GM12892 (cell line): ENCODE measurements at regions not wholly inside any gene's neighbourhood (a gene's known extent, or its start where the extent isn't known, plus 50 kb on each side); places are given as distances from the start of the nearest gene placed in this dataset.

Experiments used
- DNase-seq: peaks from one replicate; pipeline ENCODE4 v3.0.0; 2011; ENCODE audit not compliant: insufficient read length
- FAIRE-seq: peaks from 2 replicates; lab custom pipeline; 2011; peaks lifted over from hg19 to GRCh38; lab: Jason Lieb, UNC
- POLR2A ChIP-seq: IDR thresholded peaks from 2 replicates; pipeline ENCODE4 v1.6.1; 2011; ENCODE audit warnings: low read depth, low read length, control low read depth
- POLR2AphosphoS5 ChIP-seq: IDR thresholded peaks from 2 replicates; pipeline ENCODE4 v1.6.1; 2011; ENCODE audit warnings: low read depth, low read length, control low read depth
- TAF1 ChIP-seq: IDR thresholded peaks from 2 replicates; pipeline ENCODE4 v1.6.1; 2011; ENCODE audit warnings: low read depth, mild to moderate bottlenecking, control low read depth, low read length, borderline replicate concordance

DNA sequence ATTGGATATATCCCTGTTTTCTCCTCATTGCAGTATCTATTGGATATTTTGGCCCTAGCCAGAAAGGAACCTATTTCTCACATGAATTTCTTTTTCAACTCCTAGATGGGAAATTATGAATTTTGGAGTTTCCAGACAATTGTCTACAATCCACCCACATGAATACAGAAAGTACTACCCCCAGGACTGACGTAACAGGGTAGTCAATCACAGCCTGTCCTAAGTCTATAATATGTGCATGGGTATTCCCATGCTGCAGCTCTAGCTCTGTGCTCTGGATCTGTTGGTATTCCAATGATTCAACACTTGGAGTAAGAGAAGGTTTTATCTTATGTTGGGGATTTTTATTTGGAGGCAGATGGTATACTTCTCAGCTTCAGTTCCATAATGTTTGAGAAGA is 393.1 kb upstream of the ARRDC4 start:
- DNase-seq = no peak
- TF ChIP-seq POLR2A = no peak
- TF ChIP-seq POLR2AphosphoS5 = no peak
- TF ChIP-seq TAF1 = no peak
- FAIRE-seq = no peak

DNA sequence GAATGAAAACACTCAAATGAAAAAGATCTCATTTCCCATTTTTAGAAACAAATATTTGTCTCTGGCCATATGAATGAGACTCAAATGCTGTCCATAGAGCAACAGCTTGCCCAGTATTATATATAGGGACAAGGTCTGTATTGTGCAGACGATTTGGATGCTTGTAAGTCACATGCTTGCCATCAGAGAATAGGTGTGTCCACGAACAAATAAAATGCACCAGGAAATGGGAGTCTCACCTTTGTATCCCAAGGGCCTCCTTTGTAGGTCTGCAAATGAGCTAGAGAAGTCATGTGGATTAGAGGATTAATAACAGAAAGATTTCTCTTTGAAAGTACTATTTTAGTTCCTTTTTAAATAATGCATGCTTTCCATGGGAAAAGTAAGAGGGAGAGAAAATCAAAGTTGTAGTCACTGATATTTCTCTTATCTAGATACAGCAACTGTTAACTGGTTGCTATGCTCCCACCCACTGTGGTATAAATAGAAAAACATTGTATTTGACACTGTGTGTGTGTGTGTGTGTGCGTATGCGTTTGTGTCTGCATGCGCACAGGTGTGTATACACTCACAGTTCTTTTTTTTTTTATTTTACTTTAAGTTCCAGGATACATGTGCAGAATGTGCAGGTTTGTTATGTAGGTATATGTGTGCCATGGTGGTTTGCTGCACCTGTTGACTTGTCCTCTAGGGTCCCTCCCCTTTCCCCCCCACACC is 383.4 kb upstream of the ARRDC4 start:
- DNase-seq (no peak), FAIRE-seq (no peak)
- no peak for TF ChIP-seq POLR2A
- TF ChIP-seq POLR2AphosphoS5 = no peak
- TF ChIP-seq TAF1 = no peak

DNA sequence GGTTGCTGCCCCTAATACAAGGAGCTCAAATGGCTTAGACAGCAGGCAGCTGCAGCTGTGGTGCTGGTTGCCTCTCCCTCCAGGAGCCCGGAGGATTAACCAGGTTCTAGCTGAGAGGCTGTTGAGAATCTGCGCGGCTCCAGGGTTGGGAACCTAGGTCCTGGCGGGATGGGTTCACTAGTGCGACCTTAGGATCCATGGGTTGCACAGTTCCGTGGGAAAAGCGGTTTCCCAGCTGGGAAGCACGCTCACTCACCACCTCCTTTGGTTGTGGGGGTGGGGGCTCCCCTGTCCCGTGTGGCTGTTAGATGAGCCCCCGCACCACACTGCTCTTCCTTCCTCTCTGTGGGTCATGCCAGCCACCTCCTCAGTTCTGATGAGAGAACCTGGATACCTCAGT is 375.1 kb upstream of the ARRDC4 start:
- TF ChIP-seq POLR2AphosphoS5 (no peak), TAF1 (no peak), POLR2A (no peak)
- FAIRE-seq (no peak), DNase-seq (no peak)

DNA sequence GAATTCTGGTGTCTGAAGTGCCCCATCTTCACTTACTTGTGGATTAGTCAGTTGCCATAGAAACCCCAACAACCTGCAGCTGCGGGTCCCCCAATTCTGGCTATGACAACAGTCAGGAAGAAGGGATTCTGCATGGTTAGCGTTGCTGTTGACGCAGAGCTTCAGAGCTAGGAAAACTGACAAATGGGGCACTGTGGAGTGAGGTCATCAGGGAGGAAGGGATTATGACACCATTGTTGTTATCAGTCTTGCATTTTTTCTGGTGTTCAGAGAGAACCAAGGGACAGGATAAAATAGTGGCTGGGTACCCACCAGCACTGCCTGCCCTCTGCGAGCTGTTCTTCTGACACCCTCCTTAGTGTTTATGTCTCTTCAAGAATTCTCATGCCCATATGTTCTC is 367.7 kb upstream of the ARRDC4 start:
- DNase-seq (no peak), FAIRE-seq (no peak)
- TF ChIP-seq POLR2AphosphoS5 (no peak), POLR2A (no peak), TAF1 (no peak)

DNA sequence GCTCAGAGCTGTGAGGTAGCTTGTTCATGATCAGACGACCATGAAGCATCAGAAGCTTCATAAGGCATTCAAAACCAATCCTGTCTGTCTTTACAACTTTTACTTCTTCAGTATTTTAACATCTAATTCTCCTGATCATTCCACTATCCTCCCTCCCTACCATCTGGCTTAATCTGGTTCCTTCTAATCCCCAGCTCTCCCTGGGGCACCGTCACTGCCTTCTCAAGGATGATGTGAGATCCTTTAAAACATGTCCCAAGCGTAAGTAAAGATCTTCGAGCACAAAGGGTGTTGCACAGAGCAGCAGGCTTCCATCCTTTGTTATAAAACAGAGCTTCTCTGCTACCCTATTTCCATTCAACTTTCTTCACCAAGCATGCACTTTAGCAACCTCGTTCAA is 362.7 kb upstream of the ARRDC4 start:
- no peak for TF ChIP-seq POLR2AphosphoS5
- no peak for FAIRE-seq
- DNase-seq = no peak

DNA sequence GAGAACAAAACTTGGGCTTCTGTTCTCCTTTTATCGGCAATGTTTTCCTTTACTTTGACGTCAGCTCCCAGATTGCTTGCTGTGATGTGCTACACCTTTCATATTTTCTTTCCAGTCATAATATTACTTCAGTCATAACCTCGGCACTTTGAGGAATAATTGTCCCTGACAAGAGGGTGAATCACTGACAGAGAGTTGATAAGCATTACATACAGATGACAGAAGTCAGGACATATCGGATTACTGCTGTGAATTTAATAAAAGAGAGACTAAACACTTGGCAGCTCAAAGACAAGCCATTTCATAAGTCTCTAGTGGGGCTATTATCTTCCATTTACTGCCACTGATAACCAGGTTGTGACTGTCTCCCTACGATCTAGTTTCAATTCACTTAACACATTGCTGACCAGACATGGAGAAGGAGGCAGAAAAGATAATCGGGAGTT is 362.1 kb upstream of the ARRDC4 start:
- no peak for TF ChIP-seq POLR2AphosphoS5
- no peak for TF ChIP-seq POLR2A
- TF ChIP-seq TAF1 = no peak
- DNase-seq = no peak
- FAIRE-seq = no peak

DNA sequence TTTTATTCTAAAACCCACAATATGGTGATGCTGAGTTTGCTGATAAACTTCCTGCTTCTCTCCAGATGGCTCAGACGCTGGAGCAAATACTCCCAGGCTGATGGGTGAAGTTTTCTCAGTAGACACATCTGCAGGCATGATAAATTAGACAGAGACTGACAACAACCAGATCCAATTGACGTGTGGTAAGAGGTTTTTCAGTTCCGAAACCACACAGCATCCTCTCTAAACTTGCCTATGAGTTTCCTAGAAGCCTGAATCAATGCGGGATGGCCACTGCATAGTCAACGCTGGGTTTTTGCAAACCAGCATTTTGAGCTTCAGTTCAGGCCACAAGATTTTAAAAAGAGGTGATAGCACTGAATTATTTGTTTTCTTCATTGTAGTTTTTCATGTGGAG is 360.3 kb upstream of the ARRDC4 start:
- TF ChIP-seq POLR2AphosphoS5 (no peak), POLR2A (no peak), TAF1 (no peak)
- FAIRE-seq = no peak
- DNase-seq = no peak

DNA sequence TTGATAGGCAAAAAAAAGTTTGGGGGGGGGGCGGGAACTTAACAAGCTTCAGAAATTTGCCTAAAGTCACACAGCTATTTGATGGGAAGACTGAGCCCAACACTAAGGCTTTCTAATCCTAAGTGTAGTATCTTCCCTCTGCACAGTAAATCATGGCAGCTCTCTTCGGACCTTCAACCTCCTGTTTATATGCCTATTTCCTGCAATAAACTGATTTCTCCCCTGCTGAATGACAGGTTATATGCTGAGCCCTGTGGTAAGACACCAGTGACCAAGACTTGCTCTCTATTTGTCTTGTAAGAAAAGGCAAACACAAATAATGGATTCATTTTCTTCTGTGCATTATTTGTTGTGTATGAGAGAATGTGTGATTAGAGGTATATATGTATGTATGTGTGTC is 355.8 kb upstream of the ARRDC4 start:
- FAIRE-seq (no peak), DNase-seq (no peak)
- TF ChIP-seq POLR2A = no peak
- no peak for TF ChIP-seq TAF1
- TF ChIP-seq POLR2AphosphoS5 = no peak

DNA sequence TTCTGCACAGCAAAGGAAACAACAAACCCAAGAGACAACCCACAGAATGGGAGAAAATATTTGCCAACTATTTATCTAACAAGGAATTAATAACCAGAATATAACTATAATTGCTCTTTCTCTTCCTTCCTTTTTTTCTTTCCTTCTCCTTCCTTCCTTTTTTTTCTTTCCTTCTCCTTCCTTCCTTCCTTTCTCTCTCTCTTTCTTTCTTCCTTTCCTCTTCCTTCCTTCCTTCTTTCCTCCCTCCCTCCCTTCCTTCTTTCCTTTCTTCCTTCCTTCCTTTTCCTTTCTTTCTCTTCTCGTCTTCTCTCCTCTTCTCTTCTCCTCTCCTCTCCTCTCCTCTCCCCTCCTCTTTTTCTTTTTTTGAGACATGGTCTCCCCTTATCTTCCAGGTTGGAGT is 345.4 kb upstream of the ARRDC4 start:
- FAIRE-seq = no peak
- DNase-seq = no peak
- TF ChIP-seq POLR2AphosphoS5 (no peak), POLR2A (no peak), TAF1 (no peak)

DNA sequence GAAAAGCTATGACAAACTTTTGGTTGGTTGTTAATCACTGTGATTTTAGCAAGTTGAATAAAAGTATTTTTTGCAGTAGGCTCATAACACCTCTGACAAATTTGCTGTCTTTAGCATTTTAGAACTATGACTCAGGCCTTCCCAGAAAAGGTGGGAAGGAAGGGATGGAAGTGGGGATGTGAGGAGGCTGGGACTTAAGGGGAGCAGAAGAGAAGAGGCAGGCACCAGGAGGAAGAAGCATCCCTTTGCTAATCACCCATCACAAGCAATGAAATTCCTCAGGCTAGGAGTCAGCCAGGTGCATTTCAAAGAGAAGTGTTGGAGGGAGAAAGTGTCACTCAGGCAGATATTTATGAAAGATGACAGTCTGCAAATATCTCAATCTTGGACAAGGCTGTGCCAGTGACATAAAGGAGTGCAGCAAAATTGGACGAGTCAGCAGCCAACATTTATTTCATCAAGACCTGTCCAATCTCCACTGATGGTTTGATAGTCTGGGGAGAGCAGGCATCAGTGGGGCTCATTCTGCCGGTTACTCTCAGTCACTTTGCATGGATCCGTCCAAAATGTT is 337.3 kb upstream of the ARRDC4 start:
- FAIRE-seq (no peak), DNase-seq (no peak)
- TF ChIP-seq POLR2A (no peak), POLR2AphosphoS5 (no peak), TAF1 (no peak)

DNA sequence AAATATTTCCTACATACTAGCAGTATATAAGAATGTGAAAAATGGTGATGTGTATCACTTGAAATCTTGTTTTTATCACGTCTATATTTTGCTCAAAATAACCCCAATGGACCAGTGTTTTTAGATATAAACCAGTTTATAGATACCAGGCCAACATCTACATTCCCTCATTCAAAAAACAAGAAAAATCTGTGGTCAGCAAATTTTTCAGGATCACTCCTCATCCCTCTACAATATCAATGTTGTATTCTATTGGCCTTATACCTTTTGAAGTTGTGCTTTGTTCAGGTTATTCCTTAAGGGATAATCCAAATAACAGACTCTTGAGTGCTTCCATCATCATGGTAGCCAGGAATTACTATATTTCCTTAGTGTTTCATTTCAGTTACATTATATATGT is 332.9 kb upstream of the ARRDC4 start:
- TF ChIP-seq POLR2AphosphoS5 = no peak
- no peak for TF ChIP-seq POLR2A
- TF ChIP-seq TAF1 = no peak
- DNase-seq = no peak

DNA sequence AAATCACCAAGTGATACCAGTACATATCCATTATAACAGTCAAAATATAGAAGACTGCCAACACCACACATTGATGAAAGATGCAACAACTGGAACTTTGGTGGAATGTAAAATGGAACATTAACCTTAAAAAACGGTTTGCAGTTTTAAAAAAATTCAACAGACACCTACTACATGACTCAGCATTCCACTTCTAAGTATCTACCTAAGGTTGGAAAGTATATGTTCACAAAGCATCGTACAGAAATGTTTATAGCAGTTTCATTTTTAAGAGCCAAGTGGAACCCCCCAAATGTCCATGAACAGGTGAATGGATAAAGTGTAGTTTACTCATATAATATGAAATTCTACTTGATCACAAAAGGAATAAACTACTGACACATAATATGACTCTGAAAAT is 314.7 kb upstream of the ARRDC4 start:
- DNase-seq (no peak), FAIRE-seq (no peak)
- TF ChIP-seq TAF1 = no peak
- TF ChIP-seq POLR2A = no peak
- no peak for TF ChIP-seq POLR2AphosphoS5

More for the DNA sequence above, 332.9 kb upstream of the ARRDC4 start:
- FAIRE-seq = no peak

DNA sequence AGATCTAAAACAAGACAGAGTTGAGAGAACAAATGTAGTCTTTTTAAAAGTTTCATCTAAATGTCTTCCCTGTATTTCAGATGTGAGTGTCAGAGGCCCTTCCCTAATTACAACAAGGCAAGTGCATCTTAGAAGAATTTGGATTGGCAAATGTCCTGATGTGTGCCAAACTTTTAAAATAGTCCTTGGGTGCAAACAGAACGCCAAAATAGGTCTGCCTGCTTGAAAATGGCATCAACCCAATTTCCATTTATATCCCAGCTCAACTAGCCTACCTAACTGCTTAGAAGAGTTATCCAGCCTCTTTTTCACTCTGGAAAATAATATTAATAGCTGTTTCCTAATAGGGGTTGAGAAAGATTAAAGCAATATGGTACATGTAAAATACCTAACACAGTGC is 311.8 kb upstream of the ARRDC4 start:
- FAIRE-seq (no peak), DNase-seq (no peak)
- TF ChIP-seq POLR2A (no peak), TAF1 (no peak), POLR2AphosphoS5 (no peak)
